DND-41 (cell line): ENCODE measurements at regions not wholly inside any gene's neighbourhood (a gene's known extent, or its start where the extent isn't known, plus 50 kb on each side); places are given as distances from the start of the nearest gene placed in this dataset.
"Not testable (repeated sequence)": the region's sequence is repeated elsewhere in the genome, so short reads cannot be mapped to it uniquely, and the experiment has no call there.

ENCODE experiments used
- CTCF ChIP-seq: IDR thresholded peaks from 2 replicates; pipeline ENCODE4 v1.5.1; 2012; ENCODE audit warnings: borderline replicate concordance, low read length, moderate library complexity, mild to moderate bottlenecking; ENCODE audit not compliant: poor library complexity, severe bottlenecking; ENCODE audit errors: extremely low read depth
- EZH2 ChIP-seq: IDR thresholded peaks from 3 replicates; pipeline ENCODE4 v1.6.1; 2012; ENCODE audit warnings: borderline replicate concordance, low read depth, mild to moderate bottlenecking, moderate library complexity, low read length, inconsistent platforms; ENCODE audit not compliant: severe bottlenecking

GRCh38 chr7:159203253-159203652 is 58.6 kb upstream of the VIPR2 start:
- not testable (repeated sequence) for TF ChIP-seq CTCF, EZH2
